ENCODE measurements at regions not wholly inside any gene's neighbourhood (a gene's known extent, or its start where the extent isn't known, plus 50 kb on each side); places are given as distances from the start of the nearest gene placed in this dataset.
"Not testable (repeated sequence)": the region's sequence is repeated elsewhere in the genome, so short reads cannot be mapped to it uniquely, and the experiment has no call there.

DNA sequence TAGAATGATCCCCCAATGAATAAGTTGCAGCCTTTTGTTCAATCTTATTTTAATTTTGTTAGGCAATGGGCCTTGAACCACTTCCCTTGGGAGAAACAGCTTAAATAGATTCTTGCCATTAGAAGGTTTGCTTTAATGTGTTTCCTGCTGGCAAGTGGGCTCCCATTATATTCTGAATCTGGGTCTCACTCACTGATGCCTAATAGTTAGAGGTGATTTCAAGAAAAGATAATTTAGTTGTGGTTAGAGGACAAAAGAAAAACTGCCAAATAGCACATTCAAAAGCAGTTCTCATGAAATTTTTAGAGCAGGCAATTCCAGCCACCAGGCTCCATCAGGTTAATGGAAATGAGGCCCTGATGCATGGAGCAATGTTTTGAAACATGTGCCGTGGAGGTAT lies 362.6 kb upstream of the CHORDC1 start:
- Mint-ChIP-seq H3K27me3 (no peaks in the 10 kb centered on the region), H3K36me3 (no peaks in the 10 kb centered on the region), H3K27ac (no peak overlapping the region), H3K4me3 (no peak overlapping the region), H3K4me1 (ENCODE audit: unreplicated experiment) (no peaks in the 10 kb centered on the region), H3K9me3 (no peaks in the 10 kb centered on the region)
- TF ChIP-seq, protein P1, sequence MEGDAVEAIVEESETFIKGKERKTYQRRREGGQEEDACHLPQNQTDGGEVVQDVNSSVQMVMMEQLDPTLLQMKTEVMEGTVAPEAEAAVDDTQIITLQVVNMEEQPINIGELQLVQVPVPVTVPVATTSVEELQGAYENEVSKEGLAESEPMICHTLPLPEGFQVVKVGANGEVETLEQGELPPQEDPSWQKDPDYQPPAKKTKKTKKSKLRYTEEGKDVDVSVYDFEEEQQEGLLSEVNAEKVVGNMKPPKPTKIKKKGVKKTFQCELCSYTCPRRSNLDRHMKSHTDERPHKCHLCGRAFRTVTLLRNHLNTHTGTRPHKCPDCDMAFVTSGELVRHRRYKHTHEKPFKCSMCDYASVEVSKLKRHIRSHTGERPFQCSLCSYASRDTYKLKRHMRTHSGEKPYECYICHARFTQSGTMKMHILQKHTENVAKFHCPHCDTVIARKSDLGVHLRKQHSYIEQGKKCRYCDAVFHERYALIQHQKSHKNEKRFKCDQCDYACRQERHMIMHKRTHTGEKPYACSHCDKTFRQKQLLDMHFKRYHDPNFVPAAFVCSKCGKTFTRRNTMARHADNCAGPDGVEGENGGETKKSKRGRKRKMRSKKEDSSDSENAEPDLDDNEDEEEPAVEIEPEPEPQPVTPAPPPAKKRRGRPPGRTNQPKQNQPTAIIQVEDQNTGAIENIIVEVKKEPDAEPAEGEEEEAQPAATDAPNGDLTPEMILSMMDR (conservative IDR thresholded peaks at IDR 0.05) = no peak
- no peak for DNase-seq (ENCODE audit: extremely low spot score, unreplicated experiment)

DNA sequence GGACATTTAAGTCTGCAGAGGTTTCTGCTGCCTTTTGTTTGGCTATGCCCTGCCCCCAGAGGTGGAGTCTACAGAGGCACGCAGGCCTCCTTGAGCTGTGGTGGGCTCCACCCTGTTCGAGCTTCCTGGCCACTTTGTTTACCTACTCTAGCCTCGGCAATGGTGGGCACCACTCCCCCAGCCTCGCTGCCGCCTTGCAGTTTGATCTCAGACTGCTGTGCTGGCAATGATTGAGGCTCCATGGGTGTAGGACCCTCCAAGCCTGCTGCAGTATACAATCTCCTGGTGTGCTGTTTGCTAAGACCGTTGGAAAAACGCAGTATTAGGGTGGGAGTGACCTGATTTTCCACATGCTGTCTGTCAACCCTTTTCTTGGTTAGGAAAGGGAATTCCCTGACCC lies 360.1 kb upstream of the CHORDC1 start:
- H3K4me1 Mint-ChIP-seq (ENCODE audit: unreplicated experiment); H3K36me3 Mint-ChIP-seq; H3K4me3 Mint-ChIP-seq; H3K27ac Mint-ChIP-seq; H3K27me3 Mint-ChIP-seq; DNase-seq (ENCODE audit: extremely low spot score, unreplicated experiment); H3K9me3 Mint-ChIP-seq: not testable (repeated sequence)

DNA sequence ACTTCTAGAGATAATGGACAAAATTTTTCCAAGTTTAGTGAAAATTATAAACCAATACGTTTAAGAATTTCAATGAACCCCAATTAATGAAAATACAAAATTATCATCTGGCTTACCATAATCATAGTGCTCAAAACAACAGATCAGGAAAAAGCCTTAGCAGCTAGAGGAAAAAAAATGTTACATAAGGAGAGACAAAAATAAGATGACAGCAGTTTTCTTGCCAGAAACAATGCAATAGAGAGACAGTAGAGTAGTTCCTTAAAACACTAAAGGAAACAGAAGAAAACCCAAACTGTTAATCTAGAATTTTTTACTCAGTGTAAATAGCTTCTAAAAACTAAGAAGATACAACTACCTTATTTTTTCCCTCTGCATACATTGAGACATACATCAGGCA lies 341.7 kb upstream of the CHORDC1 start:
- DNase-seq (ENCODE audit: extremely low spot score, unreplicated experiment) = no peak
- Mint-ChIP-seq H3K36me3 (no peaks in the 10 kb centered on the region), H3K4me1 (ENCODE audit: unreplicated experiment) (no peaks in the 10 kb centered on the region), H3K4me3 (no peak overlapping the region), H3K27ac (no peak overlapping the region), H3K27me3 (no peaks in the 10 kb centered on the region), H3K9me3 (no peaks in the 10 kb centered on the region)
- TF ChIP-seq, protein P1 (conservative IDR thresholded peaks at IDR 0.05) = no peak

DNA sequence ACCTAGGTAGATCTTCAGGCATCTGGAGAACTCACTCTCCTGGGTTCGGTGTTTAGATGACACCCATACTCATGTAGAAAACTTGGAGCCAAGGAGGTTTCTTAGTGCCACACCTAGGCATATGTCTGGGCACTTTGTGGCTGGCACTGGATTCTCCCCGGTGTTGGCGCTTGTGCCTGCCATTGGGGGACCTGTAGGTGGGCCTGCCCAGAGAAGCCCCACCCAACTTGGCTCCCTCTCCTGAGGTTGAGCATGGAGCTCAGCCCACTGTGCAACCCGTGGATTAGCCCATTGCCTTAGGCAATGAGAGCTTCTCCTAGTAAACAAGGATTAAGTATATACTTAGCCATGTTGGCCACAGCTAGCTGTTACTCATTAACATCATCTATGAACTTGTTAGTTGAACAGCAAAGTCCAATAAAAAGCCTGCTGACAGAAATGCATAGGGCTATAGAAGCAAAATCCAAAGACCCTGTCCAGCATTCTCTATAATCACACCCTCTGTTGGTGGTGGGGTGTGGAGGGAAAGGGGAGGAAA lies 335.5 kb upstream of the CHORDC1 start:
- no peaks in the 10 kb centered on the region for H3K36me3 Mint-ChIP-seq
- H3K4me3 Mint-ChIP-seq = no peak overlapping the region
- TF ChIP-seq, protein P1 (conservative IDR thresholded peaks at IDR 0.05) = no peak
- DNase-seq (ENCODE audit: extremely low spot score, unreplicated experiment) = no peak
- peaks cover 3% of the 10 kb centered on the region for H3K9me3 Mint-ChIP-seq
- H3K27me3 Mint-ChIP-seq = no peaks in the 10 kb centered on the region
- H3K27ac Mint-ChIP-seq = no peak overlapping the region
- H3K4me1 Mint-ChIP-seq (ENCODE audit: unreplicated experiment) = no peaks in the 10 kb centered on the region

DNA sequence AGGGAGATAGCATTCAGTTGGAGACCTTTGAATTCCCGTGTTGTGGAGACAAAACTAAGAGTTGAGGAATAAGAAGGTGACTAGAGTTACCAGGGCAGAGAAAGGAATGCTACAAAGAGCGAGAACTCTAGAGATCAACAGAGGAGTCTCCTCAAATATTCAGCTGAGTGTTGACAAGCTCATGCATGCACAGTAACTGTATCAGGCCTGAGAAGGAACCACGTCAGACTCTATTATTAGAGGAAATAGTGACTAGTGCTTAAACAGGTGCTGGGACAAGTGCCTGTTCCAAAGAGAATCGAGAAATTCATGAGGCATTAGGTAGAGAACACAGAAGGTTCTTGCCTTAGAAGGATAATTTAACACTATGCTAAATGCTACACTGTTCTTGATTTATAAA lies 333.8 kb upstream of the CHORDC1 start:
- Mint-ChIP-seq H3K4me1 (ENCODE audit: unreplicated experiment) (no peaks in the 10 kb centered on the region), H3K4me3 (no peak overlapping the region), H3K36me3 (no peaks in the 10 kb centered on the region), H3K9me3 (peaks cover 3% of the 10 kb centered on the region), H3K27me3 (no peaks in the 10 kb centered on the region), H3K27ac (no peak overlapping the region)
- TF ChIP-seq, protein P1 (conservative IDR thresholded peaks at IDR 0.05) = no peak
- DNase-seq (ENCODE audit: extremely low spot score, unreplicated experiment) = no peak

DNA sequence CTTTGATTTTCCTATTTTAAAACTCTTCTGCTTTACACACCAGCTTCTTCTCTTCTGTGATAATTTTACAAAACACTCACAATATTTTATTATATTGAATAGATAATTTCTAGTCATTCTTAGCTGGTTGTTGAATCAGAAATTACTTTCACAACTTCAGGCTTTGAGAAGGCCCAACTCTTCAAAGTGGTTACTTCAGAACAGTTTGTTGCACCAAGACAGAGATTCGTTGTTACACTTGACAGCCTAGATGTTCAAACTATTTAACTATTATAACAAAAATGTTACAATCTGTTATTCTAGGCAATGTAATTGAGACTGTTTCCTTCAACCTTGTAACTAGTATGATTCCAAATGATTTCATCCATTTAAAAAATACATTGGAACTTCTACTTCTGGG lies 333.2 kb upstream of the CHORDC1 start:
- Mint-ChIP-seq H3K4me1 (ENCODE audit: unreplicated experiment) (no peaks in the 10 kb centered on the region), H3K27ac (no peak overlapping the region), H3K36me3 (no peaks in the 10 kb centered on the region), H3K27me3 (no peaks in the 10 kb centered on the region), H3K9me3 (peaks cover 3% of the 10 kb centered on the region), H3K4me3 (no peak overlapping the region)
- no peak for DNase-seq (ENCODE audit: extremely low spot score, unreplicated experiment)
- TF ChIP-seq, protein P1 (conservative IDR thresholded peaks at IDR 0.05) = no peak

Data from type B pancreatic cell (in vitro differentiated cells).